KMS-11 (cell line): ENCODE measurements at regions not wholly inside any gene's neighbourhood (a gene's known extent, or its start where the extent isn't known, plus 50 kb on each side); places are given as distances from the start of the nearest gene placed in this dataset.

Experiments
- H2AFZ ChIP-seq: fragments of 200-600 bp; sonication (generic); 2 replicates; pipeline ENCODE4 v1.6.1; 2016; ENCODE audit warnings: antibody characterized with exemption, mixed run types, low read depth
- H3K27ac ChIP-seq: fragments of 200-600 bp; sonication (generic); 2 replicates; pipeline ENCODE4 v1.6.1; 2016; ENCODE audit warnings: mild to moderate bottlenecking, mixed run types
- H3K27me3 ChIP-seq: fragments of 200-600 bp; sonication (generic); 2 replicates; pipeline ENCODE4 v1.6.1; 2017; ENCODE audit warnings: mild to moderate bottlenecking, low read depth, mixed run types, moderate library complexity; ENCODE audit not compliant: insufficient read depth
- H3K36me3 ChIP-seq: fragments of 200-600 bp; sonication (generic); 2 replicates; pipeline ENCODE4 v1.6.1; 2017; ENCODE audit warnings: mild to moderate bottlenecking, mixed run types; ENCODE audit not compliant: insufficient read depth
- H3K4me1 ChIP-seq: fragments of 200-600 bp; sonication (generic); 2 replicates; pipeline ENCODE4 v1.6.1; 2016; ENCODE audit warnings: mild to moderate bottlenecking, low read depth, mixed run types; ENCODE audit not compliant: poor library complexity, severe bottlenecking
- H3K4me2 ChIP-seq: fragments of 200-600 bp; sonication (generic); 2 replicates; pipeline ENCODE4 v1.7.0; 2016; ENCODE audit warnings: mild to moderate bottlenecking, mixed run types
- H3K4me3 ChIP-seq: fragments of 200-600 bp; sonication (generic); IDR thresholded peaks from 2 replicates; pipeline ENCODE4 v1.6.1; 2017; ENCODE audit warnings: low read depth, low read length, mixed read lengths; ENCODE audit not compliant: insufficient read depth
- H3K79me2 ChIP-seq: fragments of 200-600 bp; sonication (generic); 2 replicates; pipeline ENCODE4 v1.6.1; 2016; ENCODE audit warnings: low read depth, mixed run types; ENCODE audit not compliant: insufficient read depth
- H3K9ac ChIP-seq: fragments of 200-600 bp; sonication (generic); 2 replicates; pipeline ENCODE4 v1.6.1; 2016; ENCODE audit warnings: mild to moderate bottlenecking, mixed run types
- H4K20me1 ChIP-seq: fragments of 200-600 bp; sonication (generic); 2 replicates; pipeline ENCODE4 v1.6.1; 2016; ENCODE audit warnings: mild to moderate bottlenecking, mixed run types; ENCODE audit not compliant: insufficient read depth
- CTCF ChIP-seq: fragments of 200-600 bp; sonication (generic); conservative IDR thresholded peaks from 2 replicates; pipeline ENCODE4 v1.6.1; 2017; ENCODE audit warnings: low read depth, mild to moderate bottlenecking, antibody characterized with exemption, low read length, moderate library complexity, mixed read lengths

DNA sequence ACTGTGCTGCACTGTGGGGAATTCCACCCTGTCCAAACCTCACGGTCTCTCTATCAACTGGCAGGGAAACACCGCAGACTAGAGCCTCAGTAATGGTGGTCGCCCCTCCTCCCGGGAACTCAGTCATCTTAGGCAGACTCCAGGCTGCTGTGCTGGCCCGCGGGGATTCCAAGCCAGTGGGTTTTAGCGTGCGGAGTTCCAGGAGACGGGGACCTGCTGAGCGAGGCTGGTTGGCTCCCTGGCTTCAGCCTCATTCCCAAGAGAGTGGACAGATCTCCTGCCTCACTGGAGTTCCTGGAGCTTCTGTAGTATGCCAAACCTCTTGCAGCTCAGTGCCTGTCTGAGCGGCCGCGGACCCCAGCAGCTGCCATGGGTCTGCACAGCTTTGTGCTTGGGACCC, 455.6 kb downstream of the CCDC91 start:
- TF ChIP-seq CTCF: no peak
- H3K4me1 ChIP-seq: no peaks in the 10 kb centered on the region
- H2AFZ ChIP-seq: no peak overlapping the region
- H3K4me3 ChIP-seq: no peak overlapping the region
- H3K27ac ChIP-seq: no peak overlapping the region
- no peaks in the 10 kb centered on the region for H4K20me1 ChIP-seq
- no peaks in the 10 kb centered on the region for H3K36me3 ChIP-seq
- no peaks in the 10 kb centered on the region for H3K27me3 ChIP-seq
- H3K4me2 ChIP-seq: no peak overlapping the region
- H3K9ac ChIP-seq: no peak overlapping the region
- H3K79me2 ChIP-seq: no peaks in the 10 kb centered on the region

DNA sequence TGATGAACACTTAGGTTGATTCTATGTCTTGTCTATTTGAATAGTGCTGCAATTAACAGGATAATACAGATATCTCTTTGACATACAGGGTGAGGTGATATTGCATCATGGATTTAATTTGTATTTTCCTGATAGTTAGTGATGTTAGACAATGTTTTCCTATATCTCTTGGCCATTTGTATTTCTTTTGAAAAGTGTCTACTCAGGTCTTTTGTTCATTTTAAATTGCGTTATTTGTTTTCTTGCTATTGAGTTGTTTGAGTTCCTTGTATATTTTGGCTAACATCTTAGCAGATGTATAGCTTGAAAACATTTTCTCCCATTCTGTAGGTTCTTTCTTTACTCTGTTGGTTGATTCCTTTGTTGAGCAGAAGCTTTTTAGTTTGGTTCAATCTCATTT, 460.6 kb downstream of the CCDC91 start:
- Histone ChIP-seq H3K9ac (no peak overlapping the region), H3K79me2 (no peaks in the 10 kb centered on the region), H3K4me1 (no peaks in the 10 kb centered on the region), H3K36me3 (no peaks in the 10 kb centered on the region), H3K27me3 (no peaks in the 10 kb centered on the region), H3K4me3 (no peak overlapping the region), H3K4me2 (no peak overlapping the region), H4K20me1 (no peaks in the 10 kb centered on the region), H3K27ac (no peak overlapping the region), H2AFZ (no peak overlapping the region)
- TF ChIP-seq CTCF: no peak

DNA sequence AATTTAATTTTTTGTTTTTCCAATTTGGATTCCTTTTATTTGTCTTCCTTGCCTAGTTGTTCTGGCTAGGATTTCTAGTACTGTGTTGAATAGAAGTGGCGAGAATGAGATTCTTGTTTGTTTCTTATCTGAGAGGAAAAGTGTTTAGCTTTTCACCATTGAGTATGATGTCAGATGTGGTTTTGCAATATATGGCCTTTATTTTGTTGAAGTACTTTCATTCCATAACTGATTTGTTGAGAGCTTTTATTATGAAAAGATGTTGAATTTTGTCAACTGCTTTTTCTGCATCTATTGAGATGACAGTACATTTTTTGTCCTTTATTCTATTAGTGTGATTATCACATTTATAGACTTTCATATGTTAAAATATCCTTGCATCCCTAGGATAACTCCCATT, 462.0 kb downstream of the CCDC91 start:
- no peaks in the 10 kb centered on the region for H3K27me3 ChIP-seq
- no peak overlapping the region for H3K4me3 ChIP-seq
- no peak overlapping the region for H3K4me2 ChIP-seq
- H3K4me1 ChIP-seq: no peaks in the 10 kb centered on the region
- H3K79me2 ChIP-seq: no peaks in the 10 kb centered on the region
- no peak overlapping the region for H3K9ac ChIP-seq
- no peak for TF ChIP-seq CTCF
- H3K36me3 ChIP-seq: no peaks in the 10 kb centered on the region
- H3K27ac ChIP-seq: no peak overlapping the region
- H4K20me1 ChIP-seq: no peaks in the 10 kb centered on the region
- no peak overlapping the region for H2AFZ ChIP-seq

GRCh38 chr12:28681980-28682379, 467.1 kb upstream of the FAR2 start:
- Histone ChIP-seq H3K9ac (no peak overlapping the region), H3K79me2 (no peaks in the 10 kb centered on the region), H4K20me1 (no peaks in the 10 kb centered on the region), H3K27ac (no peak overlapping the region), H3K4me1 (no peaks in the 10 kb centered on the region), H3K27me3 (no peaks in the 10 kb centered on the region), H2AFZ (no peak overlapping the region), H3K4me2 (no peak overlapping the region), H3K36me3 (no peaks in the 10 kb centered on the region), H3K4me3 (no peak overlapping the region)
- no peak for TF ChIP-seq CTCF

DNA sequence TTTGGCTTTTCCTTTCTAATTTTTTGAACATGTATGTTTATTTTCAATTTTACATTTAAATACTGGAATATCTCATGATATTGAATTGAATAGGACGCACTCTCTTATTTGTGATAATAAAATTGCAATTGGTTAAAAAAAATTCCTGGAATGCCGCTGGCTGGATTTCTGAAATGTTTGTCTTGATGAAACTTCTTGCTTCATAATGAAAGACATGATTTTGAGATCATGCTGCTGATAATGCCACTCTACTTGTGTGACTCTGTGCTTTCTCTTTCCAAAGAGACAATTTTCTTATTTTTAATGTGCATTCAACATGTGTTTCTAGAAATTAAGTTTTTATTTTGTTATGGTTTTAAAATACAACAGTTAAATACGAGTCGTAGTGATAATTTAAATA, 465.7 kb upstream of the FAR2 start:
- no peak overlapping the region for H3K9ac ChIP-seq
- H2AFZ ChIP-seq: no peak overlapping the region
- H3K27ac ChIP-seq: no peak overlapping the region
- H3K4me3 ChIP-seq: no peak overlapping the region
- H4K20me1 ChIP-seq: no peaks in the 10 kb centered on the region
- H3K27me3 ChIP-seq: no peaks in the 10 kb centered on the region
- no peak overlapping the region for H3K4me2 ChIP-seq
- no peaks in the 10 kb centered on the region for H3K36me3 ChIP-seq
- TF ChIP-seq CTCF: no peak
- H3K4me1 ChIP-seq: no peaks in the 10 kb centered on the region
- H3K79me2 ChIP-seq: no peaks in the 10 kb centered on the region
